Colonic mucosa (tissue), 4 donors: ENCODE measurements at regions not wholly inside any gene's neighbourhood (a gene's known extent, or its start where the extent isn't known, plus 50 kb on each side); places are given as distances from the start of the nearest gene placed in this dataset.

ENCODE experiments used
- DNase-seq: peaks from one replicate; pipeline ENCODE4 v3.0.0-alpha.2; 2020
- H3K27ac ChIP-seq: fragments of 200-600 bp; one replicate; pipeline ENCODE4 v1.8.0; 2021
- H3K27me3 ChIP-seq: fragments of 200-600 bp; one replicate; pipeline ENCODE4 v1.8.0; 2021
- H3K36me3 ChIP-seq: fragments of 200-600 bp; one replicate; pipeline ENCODE4 v1.8.0; 2021
- H3K4me1 ChIP-seq: fragments of 200-600 bp; one replicate; pipeline ENCODE4 v1.8.0; 2021; ENCODE audit warnings: mild to moderate bottlenecking
- H3K4me3 ChIP-seq: fragments of 200-600 bp; one replicate; pipeline ENCODE4 v1.8.0; 2021
- H3K9ac ChIP-seq, 2 donors: one replicate each; pipeline ENCODE4 v1.7.0; 2013; ENCODE audit warnings: control low read depth in 2 of 2, low read depth in 2 of 2, low read length in 2 of 2
- H3K9me3 ChIP-seq: fragments of 200-600 bp; one replicate; pipeline ENCODE4 v1.8.0; 2021
- intact Hi-C: fragments of 100-400 bp; cut with DNase I; formaldehyde crosslinking; loops from one replicate; pipeline ENCODE4 v1.14.1; 2022
- TF ChIP-seq, protein P1 (sequence below): fragments of 200-600 bp; IDR thresholded peaks from one replicate; pipeline ENCODE4 v1.8.0; 2022; ENCODE audit warnings: antibody characterized with exemption, mild to moderate bottlenecking
- donor health status: healthy.
- donor health status: DM: no; HTN: no; CAD: no.
- donor health status: DM: no; HTN: no; CAD: no.

GRCh38 chr7:118684796-118685195, 460.3 kb downstream of the ANKRD7 start:
- Histone ChIP-seq H3K4me3 (no peak overlapping the region), H3K4me1 (no peaks in the 10 kb centered on the region), H3K36me3 (no peaks in the 10 kb centered on the region), H3K9me3 (no peaks in the 10 kb centered on the region), H3K27ac (no peak overlapping the region), H3K9ac (no peak overlapping the region), H3K27me3 (no peaks in the 10 kb centered on the region)
- TF ChIP-seq, protein P1, sequence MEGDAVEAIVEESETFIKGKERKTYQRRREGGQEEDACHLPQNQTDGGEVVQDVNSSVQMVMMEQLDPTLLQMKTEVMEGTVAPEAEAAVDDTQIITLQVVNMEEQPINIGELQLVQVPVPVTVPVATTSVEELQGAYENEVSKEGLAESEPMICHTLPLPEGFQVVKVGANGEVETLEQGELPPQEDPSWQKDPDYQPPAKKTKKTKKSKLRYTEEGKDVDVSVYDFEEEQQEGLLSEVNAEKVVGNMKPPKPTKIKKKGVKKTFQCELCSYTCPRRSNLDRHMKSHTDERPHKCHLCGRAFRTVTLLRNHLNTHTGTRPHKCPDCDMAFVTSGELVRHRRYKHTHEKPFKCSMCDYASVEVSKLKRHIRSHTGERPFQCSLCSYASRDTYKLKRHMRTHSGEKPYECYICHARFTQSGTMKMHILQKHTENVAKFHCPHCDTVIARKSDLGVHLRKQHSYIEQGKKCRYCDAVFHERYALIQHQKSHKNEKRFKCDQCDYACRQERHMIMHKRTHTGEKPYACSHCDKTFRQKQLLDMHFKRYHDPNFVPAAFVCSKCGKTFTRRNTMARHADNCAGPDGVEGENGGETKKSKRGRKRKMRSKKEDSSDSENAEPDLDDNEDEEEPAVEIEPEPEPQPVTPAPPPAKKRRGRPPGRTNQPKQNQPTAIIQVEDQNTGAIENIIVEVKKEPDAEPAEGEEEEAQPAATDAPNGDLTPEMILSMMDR: no peak
- intact Hi-C loops: no loop called here
- DNase-seq: no peak

GRCh38 chr7:118689403-118689802, 464.9 kb downstream of the ANKRD7 start:
- TF ChIP-seq, protein P1: no peak
- Histone ChIP-seq H3K36me3 (no peaks in the 10 kb centered on the region), H3K27me3 (no peaks in the 10 kb centered on the region), H3K9me3 (no peaks in the 10 kb centered on the region), H3K9ac (no peak overlapping the region), H3K4me1 (no peaks in the 10 kb centered on the region), H3K27ac (no peak overlapping the region), H3K4me3 (no peak overlapping the region)
- DNase-seq: no peak
- intact Hi-C loops: no loop called here

DNA sequence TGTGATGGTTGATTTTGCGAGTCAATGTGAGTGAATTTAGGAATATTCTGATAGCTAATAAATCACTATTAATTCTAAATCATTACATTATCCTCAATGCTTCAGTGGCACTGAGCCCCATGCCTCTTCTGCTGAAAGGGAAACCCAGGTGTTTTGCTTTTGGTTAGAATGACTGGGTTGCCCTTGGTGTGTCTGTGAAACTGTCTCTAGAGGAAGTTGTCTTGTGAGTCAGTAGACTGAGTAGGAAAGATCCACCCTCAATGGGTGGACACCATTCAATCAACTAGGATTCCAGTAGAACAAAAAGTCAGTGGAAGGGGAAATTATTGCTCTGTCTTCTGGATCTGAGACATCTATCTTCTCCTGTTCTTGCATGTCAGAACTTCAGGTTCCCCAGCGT, 472.4 kb downstream of the ANKRD7 start:
- H3K27me3 ChIP-seq: no peaks in the 10 kb centered on the region
- H3K9ac ChIP-seq: no peak overlapping the region
- DNase-seq: no peak
- no peak overlapping the region for H3K27ac ChIP-seq
- H3K9me3 ChIP-seq: no peaks in the 10 kb centered on the region
- no peak overlapping the region for H3K4me3 ChIP-seq
- H3K4me1 ChIP-seq: no peaks in the 10 kb centered on the region
- no peaks in the 10 kb centered on the region for H3K36me3 ChIP-seq
- TF ChIP-seq, protein P1: no peak
- intact Hi-C loops: no loop called here

DNA sequence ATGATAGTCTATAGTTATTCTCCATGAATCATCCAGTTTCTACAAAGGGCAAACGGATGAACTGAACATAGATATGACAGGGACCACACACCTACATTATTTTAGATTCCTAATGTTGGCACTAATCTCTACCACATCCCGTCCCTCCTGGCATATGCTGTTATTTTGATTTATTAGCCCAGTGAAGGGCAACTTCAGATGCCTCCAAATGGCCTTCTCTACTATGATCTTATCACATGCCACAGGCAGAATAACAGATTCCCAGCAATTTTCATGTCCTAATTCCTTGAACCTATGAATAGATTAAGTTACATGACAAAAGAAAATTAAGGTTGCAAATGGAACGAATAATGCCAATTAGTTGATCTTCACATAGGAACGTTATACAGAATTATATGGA, 474.7 kb downstream of the ANKRD7 start:
- no peaks in the 10 kb centered on the region for H3K9me3 ChIP-seq
- TF ChIP-seq, protein P1: no peak
- H3K4me3 ChIP-seq: no peak overlapping the region

GRCh38 chr7:118708741-118709140, 484.2 kb downstream of the ANKRD7 start:
- no peak overlapping the region for H3K27ac ChIP-seq
- H3K4me3 ChIP-seq: no peak overlapping the region
- H3K9ac ChIP-seq: no peak overlapping the region
- no peaks in the 10 kb centered on the region for H3K36me3 ChIP-seq
- H3K27me3 ChIP-seq: no peaks in the 10 kb centered on the region
- intact Hi-C loops: no loop called here
- DNase-seq: no peak
- H3K4me1 ChIP-seq: no peaks in the 10 kb centered on the region
- H3K9me3 ChIP-seq: no peaks in the 10 kb centered on the region
- TF ChIP-seq, protein P1: no peak

More for the DNA sequence above, 474.7 kb downstream of the ANKRD7 start:
- no peaks in the 10 kb centered on the region for H3K4me1 ChIP-seq
- no peak for DNase-seq
- intact Hi-C loops: no loop called here
- no peaks in the 10 kb centered on the region for H3K27me3 ChIP-seq
- H3K27ac ChIP-seq: no peak overlapping the region
- no peak overlapping the region for H3K9ac ChIP-seq
- H3K36me3 ChIP-seq: no peaks in the 10 kb centered on the region

DNA sequence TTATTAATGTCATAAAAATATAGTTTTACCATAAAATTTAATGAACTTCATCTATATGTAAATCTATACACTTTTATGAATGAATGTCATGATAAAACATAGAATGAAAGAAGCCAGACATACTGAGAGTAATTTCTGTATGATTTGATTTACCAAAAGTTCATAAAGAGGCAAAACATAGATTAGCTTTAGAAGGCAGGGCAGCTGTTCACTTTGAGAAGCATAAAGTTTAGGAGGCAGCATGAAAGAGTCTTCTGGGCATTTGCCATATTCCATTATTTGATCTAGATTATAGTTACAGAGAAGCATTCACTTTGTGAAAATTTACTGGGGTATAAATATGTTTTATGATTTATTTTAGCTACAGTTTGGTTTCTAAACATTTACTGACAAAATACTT, 487.2 kb downstream of the ANKRD7 start:
- intact Hi-C loops: no loop called here
- Histone ChIP-seq H3K9ac (no peak overlapping the region), H3K4me3 (no peak overlapping the region), H3K27me3 (no peaks in the 10 kb centered on the region), H3K9me3 (no peaks in the 10 kb centered on the region), H3K27ac (no peak overlapping the region), H3K36me3 (no peaks in the 10 kb centered on the region), H3K4me1 (no peaks in the 10 kb centered on the region)
- TF ChIP-seq, protein P1: no peak
- no peak for DNase-seq
